ENCODE measurements at regions not wholly inside any gene's neighbourhood (a gene's known extent, or its start where the extent isn't known, plus 50 kb on each side); places are given as distances from the start of the nearest gene placed in this dataset.

- Histone ChIP-seq H2AFZ (ENCODE audit: low read length) (no peak overlapping the region), H3K4me2 (ENCODE audit: low read depth, low read length) (no peak overlapping the region), H3K4me1 (ENCODE audit: insufficient read depth, low read length) (no peaks in the 10 kb centered on the region), H3K27me3 (ENCODE audit: control insufficient read depth in 1 of 2, insufficient read depth in 2 of 2, low read length in 2 of 2) (no peaks in the 10 kb centered on the region; a peak in 1 of 5 replicates), H3K9me3 (ENCODE audit: low read length) (no peaks in the 10 kb centered on the region), H4K20me1 (ENCODE audit: insufficient read depth, low read length) (no peaks in the 10 kb centered on the region), H3K9ac (ENCODE audit: insufficient read depth, low read depth, low read length) (no peak overlapping the region), H3K4me3 (replicated peaks in 1 of 3; ENCODE audit: insufficient read depth in 1 of 3, low read depth in 2 of 3, low read length in 3 of 3) (no peak overlapping the region), H3K36me3 (replicated peaks in 1 of 2; ENCODE audit: control insufficient read depth in 1 of 2, insufficient read depth in 2 of 2, low read length in 2 of 2) (no peaks in the 10 kb centered on the region), H3K27ac (ENCODE audit: extremely low read length, insufficient read depth, low read length) (no peak overlapping the region), H3K79me2 (ENCODE audit: insufficient read depth, low read length) (no peaks in the 10 kb centered on the region)
- TF ChIP-seq SMARCE1 (IDR thresholded peaks at IDR 0.05; ENCODE audit: borderline replicate concordance) (no peak), ZNF562 (CRISPR knock-in tag; IDR thresholded peaks at IDR 0.05; ENCODE audit: borderline replicate concordance) (no peak), NR2F6 (IDR thresholded peaks at IDR 0.05) (no peak), NR2F6 (CRISPR knock-in tag; IDR thresholded peaks at IDR 0.05) (no peak), TRIM24 (CRISPR knock-in tag; IDR thresholded peaks at IDR 0.05) (no peak)
- 25% methylated on average over 2 of the region's 2 CpGs for WGBS (ENCODE audit: low lambda C conversion rate)
- ChIA-PET CTCF (ENCODE audit: low intra/inter-chr PET ratio, low total read pairs) (no interaction called here), POLR2A (no interaction called here)
- DNase-seq (ENCODE audit: low spot score): no peak
- intact Hi-C loops (cut with micrococcal nuclease; ENCODE audit: unreplicated experiment) (no loop called here), in situ Hi-C loops (cut with HindIII; ENCODE audit: extremely low pct_ligation_motif_present, low pct_unique_long_range_greater_than_20kb) (no loop called here)
- BruUV-seq (replicated peaks): no TSS peak
- no peak for ATAC-seq
- FAIRE-seq: no peak
Observed at GRCh38 chr4:10354225-10354624, 103.0 kb downstream of the ZNF518B start.

- POLR2A ChIA-PET: no interaction called here
- Histone ChIP-seq H3K9ac (ENCODE audit: insufficient read depth, low read depth, low read length) (no peak overlapping the region), H3K4me3 (replicated peaks in 1 of 3; ENCODE audit: insufficient read depth in 1 of 3, low read depth in 2 of 3, low read length in 3 of 3) (no peak overlapping the region), H4K20me1 (ENCODE audit: insufficient read depth, low read length) (no peaks in the 10 kb centered on the region), H3K4me2 (ENCODE audit: low read depth, low read length) (no peak overlapping the region), H2AFZ (ENCODE audit: low read length) (no peak overlapping the region), H3K79me2 (ENCODE audit: insufficient read depth, low read length) (no peaks in the 10 kb centered on the region), H3K9me3 (ENCODE audit: low read length) (no peaks in the 10 kb centered on the region), H3K36me3 (replicated peaks in 1 of 2; ENCODE audit: control insufficient read depth in 1 of 2, insufficient read depth in 2 of 2, low read length in 2 of 2) (no peaks in the 10 kb centered on the region), H3K4me1 (ENCODE audit: insufficient read depth, low read length) (no peaks in the 10 kb centered on the region), H3K27ac (ENCODE audit: extremely low read length, insufficient read depth, low read length) (no peak overlapping the region), H3K27me3 (ENCODE audit: control insufficient read depth in 1 of 2, insufficient read depth in 2 of 2, low read length in 2 of 2) (no peaks in the 10 kb centered on the region)
- CTCF ChIA-PET (ENCODE audit: low intra/inter-chr PET ratio, low total read pairs): no interaction called here
- TF ChIP-seq JUNB (CRISPR knock-in tag; IDR thresholded peaks at IDR 0.05; ENCODE audit: borderline replicate concordance) (no peak), ZSCAN12 (CRISPR knock-in tag; IDR thresholded peaks at IDR 0.05) (no peak), ZNF570 (CRISPR knock-in tag; IDR thresholded peaks at IDR 0.05; ENCODE audit: borderline replicate concordance) (no peak), POLR2G (IDR thresholded peaks at IDR 0.05; ENCODE audit: low read depth, low read length) (no peak), MATR3 (CRISPR knock-in tag; IDR thresholded peaks at IDR 0.05) (no peak), ZNF3 (CRISPR knock-in tag; IDR thresholded peaks at IDR 0.05) (no peak), ZNF382 (CRISPR knock-in tag; IDR thresholded peaks at IDR 0.05; ENCODE audit: borderline replicate concordance) (no peak), ZNF34 (CRISPR knock-in tag; IDR thresholded peaks at IDR 0.05; ENCODE audit: borderline replicate concordance) (no peak), ZBTB34 (CRISPR knock-in tag; IDR thresholded peaks at IDR 0.05) (no peak), ZNF20 (CRISPR knock-in tag; IDR thresholded peaks at IDR 0.05) (no peak), SIX4 (CRISPR knock-in tag; IDR thresholded peaks at IDR 0.05) (no peak)
- in situ Hi-C loops (cut with HindIII; ENCODE audit: extremely low pct_ligation_motif_present, low pct_unique_long_range_greater_than_20kb) (no loop called here), intact Hi-C loops (cut with micrococcal nuclease; ENCODE audit: unreplicated experiment) (no loop called here)
- FAIRE-seq (no peak), ATAC-seq (no peak), DNase-seq (ENCODE audit: low spot score) (no peak)
- BruUV-seq (replicated peaks): no TSS peak
Observed at GRCh38 chr4:10353110-10353509, 104.1 kb downstream of the ZNF518B start.
